ENCODE measurements at regions not wholly inside any gene's neighbourhood (a gene's known extent, or its start where the extent isn't known, plus 50 kb on each side); places are given as distances from the start of the nearest gene placed in this dataset.

GRCh38 chr2:146786396-146786795 is 1058.4 kb upstream of the ACVR2A start:
- H3K27ac ChIP-seq: no peak overlapping the region
- H3K27me3 ChIP-seq: no peaks in the 10 kb centered on the region
- H3K4me1 ChIP-seq (ENCODE audit: low read depth): no peaks in the 10 kb centered on the region
- TF ChIP-seq, protein P1, sequence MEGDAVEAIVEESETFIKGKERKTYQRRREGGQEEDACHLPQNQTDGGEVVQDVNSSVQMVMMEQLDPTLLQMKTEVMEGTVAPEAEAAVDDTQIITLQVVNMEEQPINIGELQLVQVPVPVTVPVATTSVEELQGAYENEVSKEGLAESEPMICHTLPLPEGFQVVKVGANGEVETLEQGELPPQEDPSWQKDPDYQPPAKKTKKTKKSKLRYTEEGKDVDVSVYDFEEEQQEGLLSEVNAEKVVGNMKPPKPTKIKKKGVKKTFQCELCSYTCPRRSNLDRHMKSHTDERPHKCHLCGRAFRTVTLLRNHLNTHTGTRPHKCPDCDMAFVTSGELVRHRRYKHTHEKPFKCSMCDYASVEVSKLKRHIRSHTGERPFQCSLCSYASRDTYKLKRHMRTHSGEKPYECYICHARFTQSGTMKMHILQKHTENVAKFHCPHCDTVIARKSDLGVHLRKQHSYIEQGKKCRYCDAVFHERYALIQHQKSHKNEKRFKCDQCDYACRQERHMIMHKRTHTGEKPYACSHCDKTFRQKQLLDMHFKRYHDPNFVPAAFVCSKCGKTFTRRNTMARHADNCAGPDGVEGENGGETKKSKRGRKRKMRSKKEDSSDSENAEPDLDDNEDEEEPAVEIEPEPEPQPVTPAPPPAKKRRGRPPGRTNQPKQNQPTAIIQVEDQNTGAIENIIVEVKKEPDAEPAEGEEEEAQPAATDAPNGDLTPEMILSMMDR (IDR thresholded peaks at IDR 0.05; ENCODE audit: low read depth, low read length): no peak
- no peak overlapping the region for H3K4me3 ChIP-seq
- H3K9me3 ChIP-seq (ENCODE audit: low read depth): no peaks in the 10 kb centered on the region
- H3K36me3 ChIP-seq: no peaks in the 10 kb centered on the region
- no peak for DNase-seq (ENCODE audit: low read depth in 1 of 2, low spot score in 1 of 2)

DNA sequence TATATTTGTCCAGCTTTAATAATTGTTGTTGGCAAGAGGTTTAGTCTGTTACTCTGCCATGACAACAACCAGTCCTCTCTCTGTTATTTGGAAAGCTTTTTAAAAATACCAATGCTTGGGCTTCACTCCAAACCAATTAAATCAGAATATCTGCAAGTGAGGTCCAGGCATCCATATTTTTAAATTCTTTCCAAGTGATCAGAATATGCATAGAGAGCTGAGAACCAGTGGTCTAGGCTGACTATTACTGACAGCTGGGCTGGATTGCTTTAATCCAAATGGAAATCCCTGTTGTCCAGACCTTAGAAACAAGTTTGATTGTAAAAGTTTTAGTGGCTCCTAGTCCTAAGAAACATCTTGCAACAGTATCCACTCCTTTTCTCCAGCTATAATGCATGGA is 1059.7 kb upstream of the ACVR2A start:
- Histone ChIP-seq H3K4me3 (no peak overlapping the region), H3K27ac (no peak overlapping the region)
- TF ChIP-seq, protein P1 (IDR thresholded peaks at IDR 0.05; ENCODE audit: low read depth, low read length): no peak

DNA sequence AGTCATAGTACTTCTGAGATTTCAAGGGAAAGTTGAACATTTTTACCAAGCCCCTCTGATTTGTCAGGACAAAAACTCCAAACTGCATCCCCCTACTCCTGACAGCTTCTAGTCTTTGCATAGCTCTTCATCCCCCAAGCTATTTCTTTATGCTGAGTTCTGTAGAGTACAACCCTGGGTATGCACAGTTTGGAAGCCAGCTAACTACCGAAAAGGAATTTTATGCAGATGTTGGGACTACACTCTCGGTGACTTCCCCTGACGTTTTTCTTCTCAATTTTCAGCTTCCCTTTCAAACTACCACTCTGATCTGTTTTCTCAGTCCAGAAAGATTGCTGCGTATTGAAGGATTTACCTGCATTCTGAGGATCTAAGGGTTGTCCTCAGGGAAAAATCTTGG is 1060.2 kb upstream of the ACVR2A start:
- H3K4me3 ChIP-seq: no peak overlapping the region
- no peaks in the 10 kb centered on the region for H3K4me1 ChIP-seq (ENCODE audit: low read depth)
- H3K9me3 ChIP-seq (ENCODE audit: low read depth): no peaks in the 10 kb centered on the region
- DNase-seq (ENCODE audit: low read depth in 1 of 2, low spot score in 1 of 2): no peak
- no peaks in the 10 kb centered on the region for H3K27me3 ChIP-seq
- H3K36me3 ChIP-seq: no peaks in the 10 kb centered on the region
- TF ChIP-seq, protein P1 (IDR thresholded peaks at IDR 0.05; ENCODE audit: low read depth, low read length): no peak
- H3K27ac ChIP-seq: no peak overlapping the region

More for the DNA sequence above, 1059.7 kb upstream of the ACVR2A start:
- no peak for DNase-seq (ENCODE audit: low read depth in 1 of 2, low spot score in 1 of 2)
- Histone ChIP-seq H3K36me3 (no peaks in the 10 kb centered on the region), H3K9me3 (ENCODE audit: low read depth) (no peaks in the 10 kb centered on the region), H3K4me1 (ENCODE audit: low read depth) (no peaks in the 10 kb centered on the region), H3K27me3 (no peaks in the 10 kb centered on the region)

- DNase-seq (ENCODE audit: low read depth in 1 of 2, low spot score in 1 of 2): no peak
- Histone ChIP-seq H3K4me1 (ENCODE audit: low read depth) (no peaks in the 10 kb centered on the region), H3K36me3 (no peaks in the 10 kb centered on the region), H3K9me3 (ENCODE audit: low read depth) (no peaks in the 10 kb centered on the region), H3K4me3 (no peak overlapping the region), H3K27ac (no peak overlapping the region), H3K27me3 (no peaks in the 10 kb centered on the region)
- TF ChIP-seq, protein P1 (IDR thresholded peaks at IDR 0.05; ENCODE audit: low read depth, low read length): no peak
Measured at GRCh38 chr2:146777181-146777580, 1067.6 kb upstream of the ACVR2A start.

- TF ChIP-seq, protein P1 (IDR thresholded peaks at IDR 0.05; ENCODE audit: low read depth, low read length): no peak
- Histone ChIP-seq H3K27me3 (no peaks in the 10 kb centered on the region), H3K36me3 (no peaks in the 10 kb centered on the region), H3K4me1 (ENCODE audit: low read depth) (no peaks in the 10 kb centered on the region), H3K27ac (no peak overlapping the region), H3K9me3 (ENCODE audit: low read depth) (no peaks in the 10 kb centered on the region), H3K4me3 (no peak overlapping the region)
- no peak for DNase-seq (ENCODE audit: low read depth in 1 of 2, low spot score in 1 of 2)
Measured at GRCh38 chr2:146776596-146776995, 1068.2 kb upstream of the ACVR2A start.

DNA sequence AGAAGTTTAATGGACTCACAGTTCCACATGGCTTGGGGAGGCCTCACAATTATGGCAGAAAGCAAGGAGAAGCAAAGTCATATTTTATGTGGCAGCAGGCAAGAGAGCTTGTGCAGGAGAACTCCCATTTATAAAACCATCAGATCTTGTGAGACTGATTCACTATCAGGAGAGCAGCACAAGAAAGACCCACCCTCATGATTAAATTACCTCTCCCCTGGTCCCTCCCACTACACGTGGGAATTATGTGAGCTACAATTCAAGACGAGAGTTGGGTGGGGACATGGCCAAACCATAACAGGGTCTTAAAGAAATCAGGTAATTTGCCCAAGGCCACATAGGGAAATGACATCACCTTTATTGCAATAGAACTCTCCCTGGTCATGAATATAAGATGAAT is 1073.3 kb upstream of the ACVR2A start:
- no peaks in the 10 kb centered on the region for H3K9me3 ChIP-seq (ENCODE audit: low read depth)
- H3K36me3 ChIP-seq: no peaks in the 10 kb centered on the region
- H3K27me3 ChIP-seq: no peaks in the 10 kb centered on the region
- TF ChIP-seq, protein P1 (IDR thresholded peaks at IDR 0.05; ENCODE audit: low read depth, low read length): no peak
- no peak for DNase-seq (ENCODE audit: low read depth in 1 of 2, low spot score in 1 of 2)
- H3K4me3 ChIP-seq: no peak overlapping the region
- no peaks in the 10 kb centered on the region for H3K4me1 ChIP-seq (ENCODE audit: low read depth)
- no peak overlapping the region for H3K27ac ChIP-seq
